DMS53 (cell line): ENCODE measurements at regions not wholly inside any gene's neighbourhood (a gene's known extent, or its start where the extent isn't known, plus 50 kb on each side); places are given as distances from the start of the nearest gene placed in this dataset.
A peak's percentile ranks its signal among the peaks of the same experiment; 100 is the strongest.
"Not testable (repeated sequence)": the region's sequence is repeated elsewhere in the genome, so short reads cannot be mapped to it uniquely, and the experiment has no call there.

Experiments
- DNase-seq: peaks from one replicate; lab custom pipeline; 2025; lab: John Stamatoyannopoulos, UW

GRCh38 chr18:55953326-55953725, 365.3 kb upstream of the TCF4 start:
- DNase-seq = no peak

- DNase-seq = not testable (repeated sequence)
These were observed 363.7 kb upstream of the TCF4 start for GRCh38 chr18:55951738-55952137.

- DNase-seq = no peak
These were observed 362.6 kb upstream of the TCF4 start for GRCh38 chr18:55950379-55951166.

- no peak for DNase-seq
These were observed 346.8 kb upstream of the TCF4 start for GRCh38 chr18:55934821-55935220.

GRCh38 chr18:55932675-55933074, 344.7 kb upstream of the TCF4 start:
- no peak for DNase-seq

- DNase-seq = no peak
These were observed 339.8 kb upstream of the TCF4 start for GRCh38 chr18:55927831-55928230.

- DNase-seq = no peak
These were observed 337.8 kb upstream of the TCF4 start for GRCh38 chr18:55925772-55926171.

- DNase-seq = no peak
These were observed 332.1 kb upstream of the TCF4 start for GRCh38 chr18:55920063-55920462.

GRCh38 chr18:55918444-55918843, 330.5 kb upstream of the TCF4 start:
- DNase-seq = no peak

GRCh38 chr18:55912919-55913318, 324.9 kb upstream of the TCF4 start:
- no peak for DNase-seq

- no peak for DNase-seq
These were observed 324.1 kb upstream of the TCF4 start for GRCh38 chr18:55912071-55912470.

GRCh38 chr18:55910296-55910695, 322.3 kb upstream of the TCF4 start:
- no peak for DNase-seq

- no peak for DNase-seq
These were observed 320.9 kb upstream of the TCF4 start for GRCh38 chr18:55908901-55909366.

GRCh38 chr18:55907453-55908175, 319.6 kb upstream of the TCF4 start:
- DNase-seq = no peak

GRCh38 chr18:55906536-55906935, 318.5 kb upstream of the TCF4 start:
- no peak for DNase-seq

- DNase-seq = no peak
These were observed 315.9 kb upstream of the TCF4 start for GRCh38 chr18:55903911-55904310.

- no peak for DNase-seq
These were observed 312.4 kb upstream of the TCF4 start for GRCh38 chr18:55900380-55900779.

GRCh38 chr18:55897091-55897689, 309.2 kb upstream of the TCF4 start:
- peak; percentile 26 for DNase-seq

GRCh38 chr18:55893948-55894347, 306.0 kb upstream of the TCF4 start:
- peak; percentile 35 for DNase-seq

- peak; percentile 77 for DNase-seq
These were observed 305.1 kb upstream of the TCF4 start for GRCh38 chr18:55892862-55893813.

- DNase-seq = no peak
These were observed 298.9 kb upstream of the TCF4 start for GRCh38 chr18:55886886-55887285.

GRCh38 chr18:55884498-55884897, 296.5 kb upstream of the TCF4 start:
- no peak for DNase-seq
